ENCODE measurements at regions not wholly inside any gene's neighbourhood (a gene's known extent, or its start where the extent isn't known, plus 50 kb on each side); places are given as distances from the start of the nearest gene placed in this dataset.
A peak's percentile ranks its signal among the peaks of the same experiment; 100 is the strongest.
"Not testable (repeated sequence)": the region's sequence is repeated elsewhere in the genome, so short reads cannot be mapped to it uniquely, and the experiment has no call there.

- DNase-seq (ENCODE audit: low read depth, low spot score) = no peak
Measured at GRCh38 chr11:104776501-104777170, 121.6 kb downstream of the CASP12 start.

GRCh38 chr11:104774578-104774977 lies 123.7 kb downstream of the CASP12 start:
- DNase-seq (ENCODE audit: low read depth, low spot score) = no peak

- DNase-seq (ENCODE audit: low read depth, low spot score) = no peak
Measured at GRCh38 chr11:104772806-104773241, 125.4 kb downstream of the CASP12 start.

- no peak for DNase-seq (ENCODE audit: low read depth, low spot score)
Measured at GRCh38 chr11:104771763-104772162, 126.5 kb downstream of the CASP12 start.

- DNase-seq (ENCODE audit: low read depth, low spot score) = not testable (repeated sequence)
Measured at GRCh38 chr11:104771046-104771445, 127.2 kb downstream of the CASP12 start.

- DNase-seq (ENCODE audit: low read depth, low spot score) = no peak
Measured at GRCh38 chr11:104765401-104766095, 132.7 kb downstream of the CASP12 start.

- DNase-seq (ENCODE audit: low read depth, low spot score) = no peak
Measured at GRCh38 chr11:104764710-104765045, 133.6 kb downstream of the CASP12 start.

- DNase-seq (ENCODE audit: low read depth, low spot score) = no peak
Measured at GRCh38 chr11:104763930-104764709, 134.1 kb downstream of the CASP12 start.

- DNase-seq (ENCODE audit: low read depth, low spot score) = no peak
Measured at GRCh38 chr11:104761511-104761910, 136.7 kb downstream of the CASP12 start.

- no peak for DNase-seq (ENCODE audit: low read depth, low spot score)
Measured at GRCh38 chr11:104759464-104759863, 138.8 kb downstream of the CASP12 start.

- DNase-seq (ENCODE audit: low read depth, low spot score) = no peak
Measured at GRCh38 chr11:104738918-104739317, 159.3 kb downstream of the CASP12 start.

GRCh38 chr11:104738208-104738607 lies 160.1 kb downstream of the CASP12 start:
- DNase-seq (ENCODE audit: low read depth, low spot score) = no peak

- no peak for DNase-seq (ENCODE audit: low read depth, low spot score)
Measured at GRCh38 chr11:104736502-104736901, 161.8 kb downstream of the CASP12 start.

GRCh38 chr11:104734998-104735397 lies 163.3 kb downstream of the CASP12 start:
- no peak for DNase-seq (ENCODE audit: low read depth, low spot score)

- DNase-seq (ENCODE audit: low read depth, low spot score) = no peak
Measured at GRCh38 chr11:104731890-104732289, 166.4 kb downstream of the CASP12 start.

GRCh38 chr11:104728927-104729326 lies 169.3 kb downstream of the CASP12 start:
- no peak for DNase-seq (ENCODE audit: low read depth, low spot score)

GRCh38 chr11:104727768-104728167 lies 170.5 kb downstream of the CASP12 start:
- no peak for DNase-seq (ENCODE audit: low read depth, low spot score)

GRCh38 chr11:104727095-104727494 lies 171.2 kb downstream of the CASP12 start:
- DNase-seq (ENCODE audit: low read depth, low spot score) = no peak

GRCh38 chr11:104725796-104726408 lies 172.4 kb downstream of the CASP12 start:
- DNase-seq (ENCODE audit: low read depth, low spot score) = no peak

GRCh38 chr11:104713401-104713800 lies 184.9 kb downstream of the CASP12 start:
- DNase-seq (ENCODE audit: low read depth, low spot score) = no peak

GRCh38 chr11:104705490-104706190 lies 192.6 kb downstream of the CASP12 start:
- peak; percentile 46 for DNase-seq (ENCODE audit: low read depth, low spot score)

GRCh38 chr11:104704888-104705287 lies 193.4 kb downstream of the CASP12 start:
- no peak for DNase-seq (ENCODE audit: low read depth, low spot score)
